Testis (tissue), 2 donors: ENCODE measurements at regions not wholly inside any gene's neighbourhood (a gene's known extent, or its start where the extent isn't known, plus 50 kb on each side); places are given as distances from the start of the nearest gene placed in this dataset.

ENCODE experiments used
- CTCF ChIP-seq, 3 experiments: fragments of 450-650 bp in 2 of 3; fragments of 200-600 bp in 1 of 3; sonication (generic) in 1 of 3; IDR thresholded peaks; one replicate each; pipeline ENCODE4 v1.5.1; 2016 to 2019; ENCODE audit warnings: antibody characterized with exemption in 3 of 3, mild to moderate bottlenecking in 2 of 3, moderate library complexity in 1 of 3
- POLR2A ChIP-seq: fragments of 450-650 bp; IDR thresholded peaks from one replicate; pipeline ENCODE4 v1.6.1; 2017; ENCODE audit warnings: antibody characterized with exemption, mild to moderate bottlenecking, moderate library complexity

GRCh38 chr15:39154776-39155175, 426.1 kb upstream of the THBS1 start:
- TF ChIP-seq CTCF (IDR thresholded peaks at IDR 0.05) (no peak), POLR2A (no peak)
